Neural progenitor cell (in vitro differentiated cells): ENCODE measurements at regions not wholly inside any gene's neighbourhood (a gene's known extent, or its start where the extent isn't known, plus 50 kb on each side); places are given as distances from the start of the nearest gene placed in this dataset.

Experiments used
- CTCF ChIP-seq: fragments of 200-600 bp; sonication (generic); IDR thresholded peaks from 2 replicates; pipeline ENCODE4 v1.5.1; 2017; ENCODE audit warnings: antibody characterized with exemption, mild to moderate bottlenecking
- EZH2 ChIP-seq: fragments of 200-600 bp; sonication (generic); IDR thresholded peaks from 2 replicates; pipeline ENCODE4 v1.6.1; 2017; ENCODE audit warnings: antibody characterized with exemption, mild to moderate bottlenecking, moderate library complexity

GRCh38 chr11:15617126-15617525, 502.4 kb downstream of the INSC start:
- no peak for TF ChIP-seq CTCF
- no peak for TF ChIP-seq EZH2
